Lower leg skin (tissue), 4 donors: ENCODE measurements at regions not wholly inside any gene's neighbourhood (a gene's known extent, or its start where the extent isn't known, plus 50 kb on each side); places are given as distances from the start of the nearest gene placed in this dataset.
"Not testable (repeated sequence)": the region's sequence is repeated elsewhere in the genome, so short reads cannot be mapped to it uniquely, and the experiment has no call there.

ENCODE experiments used
- DNase-seq, 2 donors: peaks; one replicate each; pipeline ENCODE4 v3.0.0-alpha.2; 2019; ENCODE audit warnings: low spot score in 2 of 2
- H3K4me3 ChIP-seq: fragments of 200-600 bp; sonication (generic); 2 replicates; pipeline ENCODE4 v1.5.1; 2017; ENCODE audit warnings: mild to moderate bottlenecking, low read depth; ENCODE audit not compliant: poor library complexity, severe bottlenecking
- POLR2A ChIP-seq, 2 donors: fragments of 450-650 bp; IDR thresholded peaks; one replicate each; pipeline ENCODE4 v1.6.1; 2016 to 2017; ENCODE audit warnings: antibody characterized with exemption in 2 of 2, mild to moderate bottlenecking in 1 of 2, moderate library complexity in 1 of 2
- WGBS, 2 donors: methylation state at CpG; one replicate each; pipeline ENCODE4 v1.1.5; 2018; 5-methylcytosine and 5-hydroxymethylcytosine counted together
- intact Hi-C: fragments of 100-400 bp; cut with DNase I; formaldehyde crosslinking; loops from one replicate; pipeline ENCODE4 v1.15.0; 2023; ENCODE audit warnings: low total_unique reads
- TF ChIP-seq, protein P1 (sequence below), 3 donors: fragments of 450-650 bp; IDR thresholded peaks; one replicate each; pipeline ENCODE4 v1.5.1; 2016; ENCODE audit warnings: antibody characterized with exemption in 3 of 3, mild to moderate bottlenecking in 3 of 3, moderate library complexity in 2 of 3

DNA sequence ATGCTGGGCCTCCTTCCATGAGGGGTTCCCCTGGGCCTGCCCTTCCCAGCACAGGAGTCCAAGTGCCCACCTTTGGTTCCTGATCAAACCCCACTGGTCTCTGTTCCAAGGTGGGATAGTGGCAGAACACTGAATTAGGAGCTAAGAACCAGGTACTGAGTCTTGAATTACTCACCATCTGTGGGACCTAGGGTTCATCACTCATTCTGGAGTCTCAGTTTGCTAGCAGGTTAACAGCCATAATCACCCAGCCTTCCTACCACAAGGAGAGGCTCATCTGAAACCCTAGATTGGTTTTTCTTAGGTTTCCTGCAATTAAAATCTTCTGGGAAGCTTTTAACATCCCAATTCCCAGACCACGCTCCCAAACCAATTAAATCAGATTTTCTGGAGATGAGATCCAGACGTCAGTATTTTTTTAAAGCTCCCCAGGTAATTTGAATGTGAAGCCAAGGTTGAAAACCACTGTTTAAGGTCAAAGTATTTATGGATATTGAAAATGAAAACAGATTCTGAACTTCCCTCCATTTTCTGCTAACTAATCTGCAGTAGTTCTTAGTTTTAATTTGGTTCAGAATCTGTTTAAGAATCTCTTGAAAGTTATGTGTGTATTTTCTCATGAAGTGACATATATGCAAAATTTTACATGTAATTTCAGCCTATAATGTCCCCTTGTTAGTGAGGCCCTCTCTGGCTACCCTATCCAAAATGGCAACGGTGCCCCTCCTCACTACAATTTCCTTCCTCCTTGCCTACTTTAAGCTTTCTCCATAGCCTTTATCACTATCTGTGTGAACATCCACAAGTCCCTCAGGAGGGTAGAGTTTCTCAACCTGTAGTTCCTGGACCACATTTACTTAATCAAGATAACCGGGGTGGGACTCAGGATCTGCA is 166.5 kb upstream of the CXCR4 start:
- intact Hi-C loops = no loop called here
- 71 to 73% methylated on average over 4 of the region's 4 CpGs for WGBS, 2 donors

DNA sequence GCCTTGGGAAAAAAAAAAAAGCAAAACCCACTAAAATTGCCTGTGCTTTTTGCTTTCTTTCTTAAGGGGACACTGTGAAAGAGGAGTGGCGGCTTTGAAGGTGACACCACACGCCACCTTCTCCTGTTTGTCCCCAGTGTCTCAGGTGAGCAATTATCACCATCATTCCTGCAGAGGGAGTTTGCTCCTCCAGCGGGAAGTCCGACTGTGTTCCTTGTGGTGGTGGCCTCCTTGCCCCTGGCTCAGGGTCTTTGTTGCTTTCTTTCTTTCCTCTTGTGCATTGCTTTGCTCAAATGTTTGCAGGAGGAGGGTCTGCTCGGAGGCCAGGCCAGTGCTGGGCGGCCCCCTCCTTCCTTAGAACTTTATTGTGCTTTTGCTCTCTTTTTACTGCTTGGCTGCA is 164.3 kb upstream of the CXCR4 start:
- intact Hi-C loops = no loop called here
- TF ChIP-seq, protein P1, sequence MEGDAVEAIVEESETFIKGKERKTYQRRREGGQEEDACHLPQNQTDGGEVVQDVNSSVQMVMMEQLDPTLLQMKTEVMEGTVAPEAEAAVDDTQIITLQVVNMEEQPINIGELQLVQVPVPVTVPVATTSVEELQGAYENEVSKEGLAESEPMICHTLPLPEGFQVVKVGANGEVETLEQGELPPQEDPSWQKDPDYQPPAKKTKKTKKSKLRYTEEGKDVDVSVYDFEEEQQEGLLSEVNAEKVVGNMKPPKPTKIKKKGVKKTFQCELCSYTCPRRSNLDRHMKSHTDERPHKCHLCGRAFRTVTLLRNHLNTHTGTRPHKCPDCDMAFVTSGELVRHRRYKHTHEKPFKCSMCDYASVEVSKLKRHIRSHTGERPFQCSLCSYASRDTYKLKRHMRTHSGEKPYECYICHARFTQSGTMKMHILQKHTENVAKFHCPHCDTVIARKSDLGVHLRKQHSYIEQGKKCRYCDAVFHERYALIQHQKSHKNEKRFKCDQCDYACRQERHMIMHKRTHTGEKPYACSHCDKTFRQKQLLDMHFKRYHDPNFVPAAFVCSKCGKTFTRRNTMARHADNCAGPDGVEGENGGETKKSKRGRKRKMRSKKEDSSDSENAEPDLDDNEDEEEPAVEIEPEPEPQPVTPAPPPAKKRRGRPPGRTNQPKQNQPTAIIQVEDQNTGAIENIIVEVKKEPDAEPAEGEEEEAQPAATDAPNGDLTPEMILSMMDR (IDR thresholded peaks at IDR 0.05) = no peak
- TF ChIP-seq POLR2A (IDR thresholded peaks at IDR 0.05) = no peak
- DNase-seq = no peak
- 73 to 75% methylated on average over 6 of the region's 6 CpGs for WGBS, 2 donors
- no peak overlapping the region for H3K4me3 ChIP-seq

More for the DNA sequence above, 166.5 kb upstream of the CXCR4 start:
- TF ChIP-seq POLR2A (IDR thresholded peaks at IDR 0.05) = no peak
- TF ChIP-seq, protein P1 (IDR thresholded peaks at IDR 0.05) = no peak
- DNase-seq = no peak
- no peak overlapping the region for H3K4me3 ChIP-seq

DNA sequence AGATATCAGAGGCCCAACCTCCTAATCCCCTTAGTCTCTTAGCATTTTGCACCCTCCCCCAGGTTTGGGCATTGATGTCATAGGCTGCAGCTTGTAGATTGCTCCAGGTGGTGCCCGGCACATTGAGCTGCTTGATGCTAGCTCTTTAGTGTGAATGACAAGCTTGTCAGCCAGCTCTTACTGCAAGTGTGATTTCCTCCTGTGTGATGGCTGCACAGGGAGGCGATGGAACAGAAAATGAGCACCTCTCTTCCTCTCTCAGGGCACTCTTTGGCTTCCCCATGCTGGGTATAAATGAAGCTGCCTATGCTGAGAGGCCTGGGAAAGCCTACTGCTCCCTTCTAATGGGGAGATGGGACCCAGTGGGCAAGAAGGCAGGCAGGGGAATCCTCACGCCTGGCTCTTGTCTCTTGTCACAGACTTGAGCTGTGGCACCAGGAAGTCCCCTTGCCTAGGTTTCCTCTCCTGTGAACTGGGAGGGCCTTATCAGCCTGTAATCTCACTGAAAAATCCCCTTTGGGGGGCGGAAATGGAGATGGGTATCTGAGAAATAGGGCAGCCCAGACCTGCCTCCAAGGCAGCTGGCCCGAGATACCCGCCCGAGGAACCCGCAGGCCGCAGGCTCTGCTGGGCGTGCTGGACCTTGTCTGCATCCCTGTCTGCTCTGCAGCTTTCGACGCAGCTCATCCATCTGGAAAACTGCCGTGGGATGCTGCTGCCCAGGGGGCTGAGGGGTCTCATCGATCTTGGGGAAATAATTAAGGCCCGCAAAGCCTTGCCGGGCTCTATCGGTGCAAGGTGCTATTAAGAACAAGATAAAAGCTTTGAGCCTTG is 163.5 kb upstream of the CXCR4 start:
- 70 to 76% methylated on average over 15 to 17 of the region's 17 CpGs for WGBS, 2 donors
- TF ChIP-seq, protein P1 (IDR thresholded peaks at IDR 0.05) = no peak
- TF ChIP-seq POLR2A (IDR thresholded peaks at IDR 0.05) = no peak
- DNase-seq = no peak
- intact Hi-C loops = no loop called here
- no peak overlapping the region for H3K4me3 ChIP-seq

DNA sequence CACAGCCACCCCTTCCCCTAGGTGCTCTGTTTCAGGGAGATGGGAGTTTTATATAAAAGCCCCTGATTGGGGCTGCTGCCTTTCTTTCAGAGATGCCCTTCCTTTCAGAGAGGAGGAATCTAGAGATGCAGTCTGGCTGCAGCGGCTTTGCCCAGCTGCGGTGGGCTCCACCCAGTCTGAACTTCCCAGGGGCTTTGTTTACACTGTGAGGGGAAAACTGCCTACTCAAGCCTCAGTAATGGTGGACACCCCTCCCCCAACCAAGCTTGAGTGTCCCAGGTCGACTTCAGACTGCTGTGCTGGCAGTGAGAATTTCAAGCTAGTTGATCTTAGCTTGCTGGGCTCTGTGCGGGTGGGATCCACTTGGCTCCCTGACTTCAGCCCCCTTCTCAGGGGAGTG is 148.4 kb upstream of the CXCR4 start:
- intact Hi-C loops, DNase-seq, H3K4me3 ChIP-seq: not testable (repeated sequence)
- 52 to 61% methylated on average over 4 of the region's 4 CpGs for WGBS, 2 donors

DNA sequence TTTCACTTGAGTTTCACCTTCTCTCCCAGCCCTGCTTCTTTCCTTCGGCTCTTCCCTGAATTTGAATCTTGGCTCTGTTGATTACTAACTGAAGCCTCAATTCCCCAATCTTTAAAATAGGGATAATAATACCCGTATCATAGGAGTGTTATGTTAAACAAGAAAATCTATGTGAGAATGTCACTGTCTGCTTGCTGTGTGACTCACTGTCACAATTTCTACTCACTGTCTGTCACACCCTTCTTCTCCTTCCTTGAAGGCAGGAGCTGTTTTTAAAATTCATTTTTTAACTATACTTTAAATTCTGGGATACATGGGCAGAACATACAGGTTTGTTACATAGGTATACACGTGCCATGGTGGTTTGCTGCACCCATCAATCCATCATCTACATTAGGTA is 141.6 kb upstream of the CXCR4 start:
- intact Hi-C loops = no loop called here
- whole genome bisulfite sequencing, 2 donors = 88 to 89% methylated on average over 3 of the region's 3 CpGs
- no peak for TF ChIP-seq POLR2A (IDR thresholded peaks at IDR 0.05)
- TF ChIP-seq, protein P1 (IDR thresholded peaks at IDR 0.05) = no peak
- no peak for DNase-seq
- no peak overlapping the region for H3K4me3 ChIP-seq

DNA sequence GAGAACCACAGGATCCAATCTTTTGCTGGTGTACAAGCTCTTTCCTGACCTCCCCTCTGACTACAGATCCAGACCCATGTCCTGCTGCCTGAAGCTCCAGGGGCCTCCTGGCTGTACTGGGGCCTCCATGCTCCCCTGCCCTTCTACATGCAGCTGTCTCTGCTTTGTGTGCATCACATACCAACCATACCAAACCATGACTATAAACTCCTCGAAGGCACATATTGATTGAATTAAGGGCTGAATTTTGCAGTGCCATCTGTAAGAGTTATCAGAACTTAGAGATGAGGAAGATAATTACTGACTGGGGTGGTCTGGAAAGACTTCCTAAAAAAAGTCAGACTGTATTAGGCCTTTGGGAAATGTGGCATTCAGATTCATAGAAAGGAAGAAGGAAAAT is 139.9 kb upstream of the CXCR4 start:
- 47 to 81% methylated on average over 1 of the region's 1 CpG for WGBS, 2 donors
- DNase-seq = no peak
- no peak overlapping the region for H3K4me3 ChIP-seq
- TF ChIP-seq, protein P1 (IDR thresholded peaks at IDR 0.05) = no peak
- TF ChIP-seq POLR2A (IDR thresholded peaks at IDR 0.05) = no peak
- intact Hi-C loops = no loop called here
